Stimulated activated CD8-positive, alpha-beta memory T cell treated with anti-CD3 and anti-CD28 coated beads, Interleukin-4, amount 100 ng/mL, for 24 hours (primary cell): ENCODE measurements at regions not wholly inside any gene's neighbourhood (a gene's known extent, or its start where the extent isn't known, plus 50 kb on each side); places are given as distances from the start of the nearest gene placed in this dataset.

Experiments
- DNase-seq: peaks from one replicate; pipeline ENCODE4 v3.0.0-alpha.2; 2020; ENCODE audit warnings: low read depth

DNA sequence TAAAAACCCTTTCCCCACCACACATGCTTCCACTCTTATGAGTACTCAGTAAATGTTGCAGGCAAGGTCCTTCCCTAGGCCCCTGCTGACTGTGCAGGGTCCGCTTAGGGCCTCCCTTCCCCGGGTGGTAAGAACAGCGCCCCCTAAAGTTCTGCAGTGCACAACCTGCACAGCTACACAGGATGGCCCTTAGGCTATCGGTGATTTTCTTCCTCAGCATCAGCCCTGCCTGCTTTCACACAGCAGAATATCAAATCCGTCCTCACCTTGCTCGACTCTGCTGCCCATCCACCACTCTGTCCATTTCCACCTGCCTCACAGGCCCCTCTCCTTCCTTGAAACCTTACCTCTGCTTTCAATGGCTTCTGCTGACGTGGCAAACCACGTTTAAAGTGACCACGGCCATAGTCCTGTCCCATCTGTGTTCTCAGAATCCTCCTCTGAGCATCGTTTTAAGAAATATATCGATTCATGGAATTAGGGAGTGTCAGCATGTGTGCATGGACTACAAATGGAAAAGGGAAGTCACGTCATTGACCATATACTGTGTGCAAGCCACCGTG is 51.4 kb upstream of the TMEM132E start:
- no peak for DNase-seq

DNA sequence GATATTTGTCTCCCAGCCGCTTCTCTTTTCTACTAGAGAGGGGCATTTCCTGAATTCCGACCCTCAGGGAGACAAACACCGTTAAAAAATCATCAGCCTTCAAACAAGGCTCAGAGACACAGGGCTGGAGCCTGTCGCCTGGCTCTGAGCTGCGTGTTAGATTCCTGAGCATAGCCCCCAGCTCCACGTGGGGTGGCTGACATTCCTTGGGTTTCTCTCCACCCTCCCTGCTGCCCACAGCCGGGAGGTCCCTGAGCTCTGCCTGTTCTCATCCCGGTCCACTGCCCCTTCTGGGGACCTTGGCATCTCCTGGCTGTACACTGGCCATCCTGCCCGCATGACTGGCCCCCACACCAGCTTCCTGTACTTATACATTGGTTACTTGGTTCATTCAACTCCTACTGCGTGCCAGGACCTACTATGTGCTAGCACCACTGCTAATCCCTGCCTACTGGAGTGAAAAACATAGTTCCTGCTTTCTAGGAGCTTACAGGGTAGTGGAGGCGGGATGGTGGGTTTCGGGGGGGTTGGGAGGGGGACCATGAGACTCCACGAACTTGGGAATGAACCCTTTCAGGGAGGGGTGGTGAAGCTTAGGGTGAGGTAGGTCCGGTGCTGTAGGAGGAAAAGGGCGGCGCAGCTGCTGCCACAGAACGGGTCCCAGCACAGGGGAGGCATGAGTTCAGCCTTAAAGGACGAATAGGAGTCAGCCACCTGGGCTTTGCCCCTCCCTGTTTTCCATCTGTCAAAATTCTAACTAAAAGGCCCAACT is 52.1 kb upstream of the TMEM132E start:
- no peak for DNase-seq

DNA sequence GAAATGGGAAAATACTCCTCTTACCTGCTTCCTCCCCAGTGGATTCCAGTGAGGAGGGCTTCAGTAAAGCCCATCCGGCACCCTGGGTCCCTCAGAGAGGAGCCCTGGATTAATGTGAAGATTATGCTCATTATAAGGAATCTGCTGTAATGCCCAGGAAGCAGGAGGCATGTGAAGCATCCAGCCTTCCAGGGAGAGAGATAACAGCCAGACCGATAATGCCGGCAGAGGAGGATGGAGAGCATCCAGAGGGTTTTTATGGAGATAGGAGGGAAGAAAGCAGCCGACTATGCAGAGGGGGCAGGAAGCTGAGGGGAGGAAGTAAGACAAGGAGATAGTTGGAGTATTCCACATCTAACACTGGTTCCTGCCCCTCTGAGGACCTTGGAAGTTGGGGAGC is 53.7 kb upstream of the TMEM132E start:
- no peak for DNase-seq

GRCh38 chr17:34521955-34522354 is 57.4 kb upstream of the TMEM132E start:
- no peak for DNase-seq

GRCh38 chr17:34519282-34519681 is 60.1 kb upstream of the TMEM132E start:
- DNase-seq = no peak

GRCh38 chr17:34517406-34517805 is 62.0 kb upstream of the TMEM132E start:
- no peak for DNase-seq

GRCh38 chr17:34511931-34512330 is 67.5 kb upstream of the TMEM132E start:
- no peak for DNase-seq

- no peak for DNase-seq
These were observed 68.1 kb upstream of the TMEM132E start for GRCh38 chr17:34511265-34511664.

- no peak for DNase-seq
These were observed 74.4 kb upstream of the TMEM132E start for GRCh38 chr17:34504814-34505484.

DNA sequence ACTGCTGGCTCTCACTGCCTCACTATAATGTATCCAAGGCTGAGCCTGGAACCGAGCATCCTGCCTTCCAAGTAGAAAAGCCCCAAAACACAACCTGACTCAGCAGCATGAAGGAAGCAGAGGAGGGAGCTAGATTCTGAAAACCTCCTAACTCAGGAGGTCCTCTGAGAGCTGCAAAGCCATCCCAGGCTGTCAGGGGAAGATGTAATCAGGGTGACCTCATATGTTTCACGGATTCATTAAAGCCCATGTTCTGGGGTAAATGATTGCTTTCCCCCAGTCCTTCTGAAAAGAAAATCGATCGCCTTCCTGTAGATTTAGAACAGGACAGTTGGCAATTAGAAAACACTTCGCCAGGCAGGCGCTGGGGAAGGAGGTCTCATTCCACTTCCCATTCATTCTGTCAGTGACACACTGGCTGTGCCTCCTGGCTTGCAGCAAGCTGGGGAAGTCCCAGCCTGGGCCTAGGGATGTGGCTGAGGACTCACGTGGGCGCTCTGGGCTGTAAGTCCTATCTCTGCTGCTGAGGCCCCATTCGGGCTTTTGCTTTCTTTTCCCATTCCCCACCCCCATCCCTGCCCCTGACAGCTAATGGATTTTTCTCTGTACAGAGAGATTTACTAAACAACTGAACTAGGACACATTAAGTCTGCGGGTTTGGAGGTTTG is 75.7 kb upstream of the TMEM132E start:
- DNase-seq = no peak

DNA sequence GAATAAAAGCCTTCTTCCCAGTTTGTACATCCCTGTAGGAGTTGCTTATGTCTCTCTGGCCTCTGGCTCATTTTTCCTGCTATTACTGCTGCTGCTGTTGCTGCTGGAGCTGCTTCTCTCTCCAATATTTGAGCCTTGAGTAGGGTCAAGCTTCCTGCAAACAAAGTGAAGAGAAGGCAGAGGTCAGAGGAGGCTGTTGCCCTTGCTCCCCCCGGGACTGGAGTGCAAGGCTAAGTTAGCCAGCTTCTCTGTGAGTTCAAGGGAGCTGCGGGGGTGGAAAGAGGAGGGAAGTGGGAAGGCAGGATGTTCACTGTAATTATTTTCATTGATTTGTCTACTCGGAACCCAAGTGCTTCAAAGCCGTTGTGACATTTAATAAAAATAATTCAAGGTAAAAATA is 77.0 kb upstream of the TMEM132E start:
- no peak for DNase-seq

DNA sequence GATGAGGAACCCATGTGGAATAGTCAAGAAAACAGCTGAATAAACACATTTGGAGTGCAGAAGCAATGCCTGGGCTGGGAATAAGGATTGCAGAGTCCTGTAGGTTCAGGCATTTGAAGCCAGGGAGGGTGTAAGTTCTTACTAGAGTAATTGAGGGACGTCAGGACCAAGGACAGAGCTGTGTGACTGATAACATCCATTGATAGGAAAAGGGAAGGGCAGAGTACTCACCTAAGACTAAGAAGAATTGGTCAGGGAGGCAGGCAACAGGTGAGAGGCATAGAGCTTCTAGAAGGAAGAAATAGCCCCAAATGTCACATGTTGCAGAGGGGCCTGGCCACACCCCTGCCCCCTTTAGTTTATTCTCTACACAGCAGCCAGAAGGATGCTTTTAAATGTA is 79.8 kb upstream of the TMEM132E start:
- no peak for DNase-seq

GRCh38 chr17:34493917-34494316 is 85.5 kb upstream of the TMEM132E start:
- DNase-seq = no peak

GRCh38 chr17:34487626-34488025 is 91.8 kb upstream of the TMEM132E start:
- DNase-seq = no peak

DNA sequence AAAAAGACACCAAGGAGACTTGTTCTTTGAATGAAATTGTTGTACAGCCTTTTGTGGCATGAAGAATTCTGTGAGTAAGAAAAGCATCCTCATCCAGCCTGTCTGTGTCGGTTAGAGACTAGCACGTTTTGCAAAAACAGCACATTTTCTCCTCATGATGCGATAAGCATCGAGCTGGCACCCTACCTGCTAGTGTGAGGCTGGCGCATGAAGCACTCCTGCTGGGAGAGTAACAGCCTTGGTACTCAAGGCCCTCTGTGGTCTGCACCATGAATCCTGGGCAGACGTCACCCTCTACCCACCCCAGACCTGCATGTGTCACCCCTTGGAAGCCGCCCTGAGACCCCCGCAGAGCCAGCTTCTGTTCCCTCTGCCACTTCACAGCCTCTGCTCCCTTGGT is 92.6 kb upstream of the TMEM132E start:
- no peak for DNase-seq

DNA sequence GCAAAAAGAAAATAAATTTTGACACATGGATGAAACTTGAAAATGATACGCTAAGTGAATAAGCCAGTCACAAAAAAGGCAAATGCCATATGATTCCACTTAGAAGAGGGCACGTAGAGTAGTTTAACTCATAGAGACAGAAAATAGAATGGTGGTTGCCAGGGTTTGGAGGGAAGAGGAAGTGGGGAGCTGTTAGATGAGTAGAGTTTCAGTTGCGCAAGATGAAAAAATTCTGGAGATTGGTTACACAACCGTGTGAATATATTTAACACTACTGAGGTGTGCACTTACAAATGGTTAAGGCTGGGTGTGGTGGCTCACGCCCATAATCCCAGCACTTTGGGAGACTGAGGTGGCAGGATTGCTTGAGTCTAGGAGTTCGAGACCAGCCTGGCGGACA is 93.4 kb upstream of the TMEM132E start:
- no peak for DNase-seq

DNA sequence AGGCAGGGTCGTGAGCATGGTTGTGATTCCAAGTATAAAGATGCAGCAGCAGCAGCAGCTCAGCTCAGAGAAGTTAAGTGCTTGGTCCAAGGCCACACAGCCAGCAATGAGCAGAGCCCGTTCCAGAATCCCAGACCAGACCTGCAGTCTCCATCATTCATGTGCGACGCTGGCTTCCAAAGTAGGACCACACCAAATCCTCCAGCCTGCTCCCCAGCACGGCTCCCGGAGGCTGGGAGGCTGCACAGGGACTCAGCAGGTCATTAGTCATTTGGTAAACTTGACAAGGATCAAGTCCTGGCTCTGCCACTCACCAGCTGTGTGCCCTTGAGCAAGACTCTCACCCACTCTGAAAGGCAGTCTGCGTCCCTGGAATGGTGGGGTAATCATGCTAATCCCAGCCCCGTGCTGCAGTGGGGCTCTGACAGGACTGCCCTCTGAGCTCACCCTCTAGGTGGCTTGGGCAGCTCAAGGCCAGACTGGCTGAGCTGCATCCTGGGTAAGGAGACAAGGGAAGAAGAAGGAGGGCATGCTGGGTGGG is 95.1 kb upstream of the TMEM132E start:
- DNase-seq = no peak

DNA sequence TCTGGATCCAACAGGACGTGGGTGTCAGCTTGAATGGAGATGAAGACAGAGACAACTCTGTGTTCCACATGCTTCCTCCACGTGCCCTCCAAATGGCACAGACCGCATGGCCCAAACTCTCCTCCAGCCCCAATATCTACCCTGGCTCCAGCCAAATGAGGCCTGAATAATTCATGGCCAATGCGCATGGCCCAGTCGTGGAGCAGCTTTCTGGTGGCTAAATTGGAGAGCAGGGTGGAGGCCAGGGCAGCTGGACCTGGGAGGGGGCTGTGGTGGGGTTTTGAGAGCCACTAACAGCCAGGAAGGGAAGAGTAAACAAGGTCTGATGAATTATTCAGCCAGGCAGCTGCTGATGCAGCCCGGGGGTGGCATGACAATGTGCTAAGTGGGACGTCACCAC is 96.7 kb upstream of the TMEM132E start:
- no peak for DNase-seq

DNA sequence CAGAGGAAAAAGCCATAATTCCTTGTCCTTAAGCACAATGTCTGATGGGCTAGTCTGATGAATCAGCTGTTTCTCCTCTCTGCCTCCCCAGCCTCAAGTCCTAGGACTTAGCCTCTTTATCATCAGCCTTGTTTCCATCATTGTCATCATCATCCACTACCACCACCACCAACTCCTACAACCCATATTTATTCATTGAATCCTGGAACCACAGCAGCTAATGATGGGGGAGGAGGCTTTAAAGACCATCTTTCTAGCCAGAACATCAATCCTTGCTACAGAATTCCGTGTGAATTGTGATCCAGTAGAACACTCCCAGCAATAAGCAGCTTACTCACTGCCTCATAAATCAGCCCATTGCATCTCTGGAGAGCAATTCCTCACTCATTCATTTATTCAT is 97.6 kb upstream of the TMEM132E start:
- no peak for DNase-seq

DNA sequence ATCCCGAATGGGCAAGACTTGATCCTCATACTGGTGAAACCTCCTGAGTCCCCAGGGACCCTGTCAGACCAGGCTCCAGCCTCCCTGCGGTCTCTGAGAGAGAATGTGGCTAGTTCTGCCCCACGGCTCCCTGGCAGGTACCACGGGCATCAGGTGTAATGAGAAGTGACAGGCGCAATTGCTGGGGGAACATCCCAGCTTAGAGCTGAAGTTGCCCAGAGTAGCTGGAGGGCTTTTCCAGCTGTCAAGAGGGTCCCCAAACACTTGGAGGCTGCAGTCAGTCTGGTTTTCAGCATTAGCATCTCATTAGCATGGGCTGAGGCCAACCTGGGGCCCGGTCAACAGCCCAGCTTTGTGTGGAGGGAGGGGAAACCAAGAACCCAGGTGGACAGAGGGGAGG is 100.0 kb upstream of the TMEM132E start:
- no peak for DNase-seq

- DNase-seq = no peak
These were observed 101.1 kb upstream of the TMEM132E start for GRCh38 chr17:34478244-34478643.

DNA sequence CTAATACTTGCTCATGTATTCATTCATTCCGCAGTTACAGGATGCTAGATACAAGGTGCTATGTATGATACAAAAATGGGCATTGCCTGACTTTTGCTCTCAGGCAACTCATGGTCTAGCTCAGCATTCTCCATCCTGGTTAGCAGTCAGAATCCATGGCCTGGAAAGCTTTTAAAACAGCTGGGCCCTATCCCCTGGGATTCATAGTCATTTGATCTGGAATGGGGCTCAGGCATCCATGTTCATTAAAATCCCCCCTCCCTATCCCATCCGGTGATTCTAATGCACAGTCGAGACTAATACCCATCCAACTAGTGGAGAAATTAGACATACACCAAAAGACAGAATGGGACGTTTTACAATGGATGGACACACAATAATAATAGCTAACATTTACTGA is 104.1 kb upstream of the TMEM132E start:
- no peak for DNase-seq

DNA sequence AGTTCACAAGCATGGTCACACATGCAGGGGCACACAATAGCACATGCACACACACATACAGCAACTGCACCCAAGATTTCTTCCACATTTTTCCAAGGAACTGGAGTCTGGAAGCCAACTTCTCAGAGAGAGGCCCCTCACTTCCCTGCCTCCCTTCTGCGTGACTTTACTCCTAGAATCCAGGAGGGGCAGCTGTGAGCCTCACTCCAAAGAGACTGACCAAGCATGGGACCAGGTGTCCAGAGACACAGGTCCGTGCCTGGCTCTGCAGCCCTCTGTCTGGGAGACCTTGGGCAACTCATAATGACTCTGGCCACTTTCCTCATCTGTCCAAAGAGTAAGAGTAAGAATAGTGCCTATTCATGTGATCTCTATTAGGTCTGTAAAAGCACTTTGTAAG is 104.7 kb upstream of the TMEM132E start:
- no peak for DNase-seq
